Amygdala (tissue), 56 donors: ENCODE measurements at regions not wholly inside any gene's neighbourhood (a gene's known extent, or its start where the extent isn't known, plus 50 kb on each side); places are given as distances from the start of the nearest gene placed in this dataset.
"Not testable (repeated sequence)": the region's sequence is repeated elsewhere in the genome, so short reads cannot be mapped to it uniquely, and the experiment has no call there.

Experiments
- DNase-seq, 56 donors: peaks; one replicate each; lab custom pipeline; 2025; lab: John Stamatoyannopoulos, UW

- DNase-seq: no peak
Observed at GRCh38 chr7:19537942-19538401, 170.9 kb downstream of the POLR1F start.

- DNase-seq: no peak
Observed at GRCh38 chr7:19533266-19533665, 175.6 kb downstream of the POLR1F start.

GRCh38 chr7:19530852-19531251 is 178.0 kb downstream of the POLR1F start:
- no peak for DNase-seq

GRCh38 chr7:19530261-19530660 is 178.6 kb downstream of the POLR1F start:
- DNase-seq: no peak

- DNase-seq: no peak
Observed at GRCh38 chr7:19526639-19527038, 182.2 kb downstream of the POLR1F start.

- no peak for DNase-seq
Observed at GRCh38 chr7:19522486-19522885, 186.4 kb downstream of the POLR1F start.

GRCh38 chr7:19520392-19520791 is 188.4 kb downstream of the POLR1F start:
- no peak for DNase-seq

- no peak for DNase-seq
Observed at GRCh38 chr7:19519443-19520021, 189.3 kb downstream of the POLR1F start.

GRCh38 chr7:19517546-19517945 is 191.3 kb downstream of the POLR1F start:
- not testable (repeated sequence) for DNase-seq

GRCh38 chr7:19508821-19509220 is 200.0 kb downstream of the POLR1F start:
- no peak for DNase-seq

GRCh38 chr7:19508124-19508523 is 200.7 kb downstream of the POLR1F start:
- DNase-seq: no peak

GRCh38 chr7:19491821-19492452 is 216.9 kb downstream of the POLR1F start:
- peak in 1 of 56 donors; percentile 8 for DNase-seq

GRCh38 chr7:19491371-19491770 is 217.5 kb downstream of the POLR1F start:
- DNase-seq: no peak

- DNase-seq: no peak
Observed at GRCh38 chr7:19489162-19489820, 219.5 kb downstream of the POLR1F start.

- no peak for DNase-seq
Observed at GRCh38 chr7:19488056-19488455, 220.8 kb downstream of the POLR1F start.

GRCh38 chr7:19482628-19483027 is 226.2 kb downstream of the POLR1F start:
- no peak for DNase-seq

GRCh38 chr7:19480383-19480782 is 228.5 kb downstream of the POLR1F start:
- no peak for DNase-seq

- no peak for DNase-seq
Observed at GRCh38 chr7:19470031-19470430, 238.8 kb downstream of the POLR1F start.

- DNase-seq: no peak
Observed at GRCh38 chr7:19465861-19466260, 243.0 kb downstream of the POLR1F start.

- no peak for DNase-seq
Observed at GRCh38 chr7:19464751-19465150, 244.1 kb downstream of the POLR1F start.

- DNase-seq: no peak
Observed at GRCh38 chr7:19464241-19464640, 244.6 kb downstream of the POLR1F start.

- no peak for DNase-seq
Observed at GRCh38 chr7:19463581-19463980, 245.3 kb downstream of the POLR1F start.
